Right atrium auricular region (tissue), 2 donors: ENCODE measurements at regions not wholly inside any gene's neighbourhood (a gene's known extent, or its start where the extent isn't known, plus 50 kb on each side); places are given as distances from the start of the nearest gene placed in this dataset.

ENCODE experiments used
- DNase-seq: peaks from one replicate; pipeline ENCODE4 v3.0.0-alpha.2; 2019; ENCODE audit warnings: low spot score
- H3K27ac ChIP-seq, 2 donors: fragments of 200-600 bp; sonication (generic); 1 replicate in 1 of 2; 2 replicates in 1 of 2; pipeline ENCODE4 v1.5.1; 2016 to 2019
- H3K27me3 ChIP-seq, 2 donors: fragments of 200-600 bp; sonication (generic); one replicate each; pipeline versions ENCODE4 v1.5.1 to v1.6.0; 2017 to 2019
- H3K36me3 ChIP-seq: fragments of 200-600 bp; sonication (generic); one replicate; pipeline ENCODE4 v1.5.1; 2016
- H3K4me1 ChIP-seq, 2 donors: fragments of 200-600 bp; sonication (generic); one replicate each; pipeline versions ENCODE4 v1.5.1 to v1.6.0; 2017 to 2019
- H3K4me3 ChIP-seq, 2 donors: fragments of 200-600 bp; sonication (generic); 1 replicate in 1 of 2; 2 replicates in 1 of 2; pipeline ENCODE4 v1.5.1; 2017 to 2019; ENCODE audit warnings: mild to moderate bottlenecking in 1 of 2, moderate library complexity in 1 of 2
- H3K9me3 ChIP-seq, 2 donors: fragments of 200-600 bp; sonication (generic); one replicate each; pipeline ENCODE4 v1.5.1; 2019
- TF ChIP-seq, protein P1 (sequence below), 2 donors: fragments of 200-600 bp; sonication (generic); IDR thresholded peaks; one replicate each; pipeline ENCODE4 v1.5.1; 2019; ENCODE audit warnings: antibody characterized with exemption in 2 of 2

DNA sequence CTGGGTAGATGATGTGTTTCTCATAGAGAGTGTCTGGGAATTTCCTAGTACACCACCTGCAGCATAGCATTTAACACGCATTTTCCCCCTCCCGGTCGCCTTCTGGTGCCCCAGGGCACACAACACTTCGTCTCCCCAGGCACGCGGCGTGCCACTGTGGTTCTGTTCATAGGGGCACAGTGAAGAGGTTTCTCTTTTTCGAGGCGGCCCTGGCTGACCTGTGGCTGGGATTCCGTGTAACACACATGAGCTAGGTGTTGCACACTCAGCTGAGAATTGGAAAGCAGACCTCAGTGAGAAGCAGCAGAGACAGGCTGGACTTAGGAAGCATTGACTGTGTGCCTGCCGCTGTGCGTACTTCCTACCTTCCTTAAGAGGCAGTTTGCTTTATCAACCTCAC lies 214.3 kb upstream of the SHH start:
- Histone ChIP-seq H3K4me1 (no peaks in the 10 kb centered on the region), H3K36me3 (no peaks in the 10 kb centered on the region), H3K27me3 (no peaks in the 10 kb centered on the region), H3K27ac (no peak overlapping the region), H3K4me3 (no peak overlapping the region), H3K9me3 (no peaks in the 10 kb centered on the region)
- TF ChIP-seq, protein P1, sequence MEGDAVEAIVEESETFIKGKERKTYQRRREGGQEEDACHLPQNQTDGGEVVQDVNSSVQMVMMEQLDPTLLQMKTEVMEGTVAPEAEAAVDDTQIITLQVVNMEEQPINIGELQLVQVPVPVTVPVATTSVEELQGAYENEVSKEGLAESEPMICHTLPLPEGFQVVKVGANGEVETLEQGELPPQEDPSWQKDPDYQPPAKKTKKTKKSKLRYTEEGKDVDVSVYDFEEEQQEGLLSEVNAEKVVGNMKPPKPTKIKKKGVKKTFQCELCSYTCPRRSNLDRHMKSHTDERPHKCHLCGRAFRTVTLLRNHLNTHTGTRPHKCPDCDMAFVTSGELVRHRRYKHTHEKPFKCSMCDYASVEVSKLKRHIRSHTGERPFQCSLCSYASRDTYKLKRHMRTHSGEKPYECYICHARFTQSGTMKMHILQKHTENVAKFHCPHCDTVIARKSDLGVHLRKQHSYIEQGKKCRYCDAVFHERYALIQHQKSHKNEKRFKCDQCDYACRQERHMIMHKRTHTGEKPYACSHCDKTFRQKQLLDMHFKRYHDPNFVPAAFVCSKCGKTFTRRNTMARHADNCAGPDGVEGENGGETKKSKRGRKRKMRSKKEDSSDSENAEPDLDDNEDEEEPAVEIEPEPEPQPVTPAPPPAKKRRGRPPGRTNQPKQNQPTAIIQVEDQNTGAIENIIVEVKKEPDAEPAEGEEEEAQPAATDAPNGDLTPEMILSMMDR (IDR thresholded peaks at IDR 0.05) = no peak
- DNase-seq = peak; percentile 32

DNA sequence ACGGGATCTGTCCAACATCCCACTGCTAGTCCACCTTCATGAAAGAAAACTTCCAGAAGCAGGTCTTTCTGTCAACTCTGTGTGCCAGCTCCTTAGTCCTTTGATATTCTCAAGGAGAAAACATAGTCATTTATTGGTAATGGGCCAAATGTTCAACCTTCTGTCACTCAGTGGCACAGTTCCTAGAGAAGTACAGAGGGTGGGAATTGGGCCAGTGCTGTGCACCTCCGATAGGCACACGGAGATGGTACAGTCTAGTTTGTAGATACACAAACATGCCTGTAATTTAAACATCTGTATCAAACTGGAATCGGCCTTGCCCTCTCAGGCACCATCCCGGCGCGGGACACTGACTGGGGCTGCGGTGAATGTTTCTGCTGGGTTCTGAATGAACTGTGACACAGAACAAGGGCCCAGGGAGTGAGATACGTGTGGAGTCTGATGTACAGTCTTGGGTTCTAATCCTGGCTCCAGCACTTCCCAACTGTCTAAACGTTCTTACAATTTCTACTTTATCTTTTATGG lies 213.9 kb upstream of the SHH start:
- peak; percentile 38 for DNase-seq
- no peaks in the 10 kb centered on the region for H3K27me3 ChIP-seq
- H3K36me3 ChIP-seq = no peaks in the 10 kb centered on the region
- no peak overlapping the region for H3K27ac ChIP-seq
- no peaks in the 10 kb centered on the region for H3K4me1 ChIP-seq
- H3K9me3 ChIP-seq = no peaks in the 10 kb centered on the region
- H3K4me3 ChIP-seq = no peak overlapping the region
- TF ChIP-seq, protein P1 (IDR thresholded peaks at IDR 0.05) = no peak

- Histone ChIP-seq H3K27ac (no peak overlapping the region), H3K36me3 (no peaks in the 10 kb centered on the region), H3K9me3 (no peaks in the 10 kb centered on the region), H3K4me1 (no peaks in the 10 kb centered on the region), H3K4me3 (no peak overlapping the region), H3K27me3 (no peaks in the 10 kb centered on the region)
- TF ChIP-seq, protein P1 (IDR thresholded peaks at IDR 0.05) = no peak
- peak; percentile 46 for DNase-seq
Measured at GRCh38 chr7:156025675-156026074, 213.4 kb upstream of the SHH start.

GRCh38 chr7:156024201-156024600 lies 211.9 kb upstream of the SHH start:
- peaks cover 0 to 7% of the 10 kb centered on the region in 2 donors for H3K9me3 ChIP-seq
- DNase-seq = peak; percentile 47
- no peak overlapping the region for H3K4me3 ChIP-seq
- TF ChIP-seq, protein P1 (IDR thresholded peaks at IDR 0.05) = no peak
- no peak overlapping the region for H3K27ac ChIP-seq
- no peaks in the 10 kb centered on the region for H3K4me1 ChIP-seq
- H3K27me3 ChIP-seq = no peaks in the 10 kb centered on the region
- no peaks in the 10 kb centered on the region for H3K36me3 ChIP-seq

- H3K9me3 ChIP-seq = peaks cover 0 to 7% of the 10 kb centered on the region in 2 donors
- no peaks in the 10 kb centered on the region for H3K4me1 ChIP-seq
- no peak overlapping the region for H3K27ac ChIP-seq
- no peak overlapping the region for H3K4me3 ChIP-seq
- no peaks in the 10 kb centered on the region for H3K36me3 ChIP-seq
- DNase-seq = no peak
- TF ChIP-seq, protein P1 (IDR thresholded peaks at IDR 0.05) = no peak
- no peaks in the 10 kb centered on the region for H3K27me3 ChIP-seq
Measured at GRCh38 chr7:156022483-156023459, 210.5 kb upstream of the SHH start.
